OCI-LY7 (cell line): ENCODE measurements at regions not wholly inside any gene's neighbourhood (a gene's known extent, or its start where the extent isn't known, plus 50 kb on each side); places are given as distances from the start of the nearest gene placed in this dataset.
A peak's percentile ranks its signal among the peaks of the same experiment; 100 is the strongest.

Source experiments
- BruUV-seq: library from RNA; stranded (reverse); fragments of 400-500 nt; replicated peaks from 2 replicates; lab custom pipeline; 2021; lab: Mats Ljungman, UMichigan
- CTCF ChIA-PET: fragments of 300-600 bp; sonication (Branson Sonifier 250); formaldehyde crosslinking; loops from one replicate; lab custom pipeline; 2022; ENCODE audit warnings: antibody characterized with exemption; ENCODE audit not compliant: unreplicated experiment; lab: Charles Lee
- POLR2A ChIA-PET: fragments of 300-600 bp; sonication (Branson Sonifier 250); formaldehyde crosslinking; loops from one replicate; lab custom pipeline; 2022; ENCODE audit warnings: antibody characterized with exemption; lab: Charles Lee
- DNase-seq: peaks from one replicate; pipeline ENCODE4 v3.0.0-alpha.2; 2015; ENCODE audit warnings: low spot score
- H2AFZ ChIP-seq: fragments of 200-600 bp; sonication (generic), shearing (Covaris generic); 2 replicates; pipeline ENCODE4 v1.6.1; 2014; ENCODE audit warnings: mild to moderate bottlenecking, antibody characterized with exemption, low read length, moderate library complexity
- H3K27ac ChIP-seq: fragments of 200-600 bp; sonication (generic); 2 replicates; pipeline ENCODE4 v1.5.1; 2014; ENCODE audit warnings: mixed run types, low read depth, mild to moderate bottlenecking, moderate library complexity, low read length, inconsistent platforms; ENCODE audit not compliant: poor library complexity, severe bottlenecking
- H3K36me3 ChIP-seq: fragments of 200-600 bp; sonication (generic); 2 replicates; pipeline ENCODE4 v1.6.1; 2014; ENCODE audit warnings: mild to moderate bottlenecking, antibody characterized with exemption, low read length, moderate library complexity, mixed read lengths; ENCODE audit not compliant: insufficient read depth
- H3K4me1 ChIP-seq: fragments of 200-600 bp; sonication (generic); 2 replicates; pipeline ENCODE4 v1.5.1; 2014; ENCODE audit warnings: mild to moderate bottlenecking, low read length; ENCODE audit not compliant: insufficient read depth, poor library complexity, severe bottlenecking
- H3K4me2 ChIP-seq: fragments of 200-600 bp; sonication (generic); 2 replicates; pipeline ENCODE4 v1.6.1; 2014; ENCODE audit warnings: mild to moderate bottlenecking, low read length
- H3K4me3 ChIP-seq: fragments of 200-600 bp; sonication (generic); 2 replicates; pipeline ENCODE4 v1.5.1; 2014; ENCODE audit warnings: mild to moderate bottlenecking, low read depth, low read length; ENCODE audit not compliant: poor library complexity, severe bottlenecking
- H3K79me2 ChIP-seq: fragments of 200-600 bp; sonication (generic); 2 replicates; pipeline ENCODE4 v1.6.1; 2016; ENCODE audit warnings: low read depth, mild to moderate bottlenecking, low read length, moderate library complexity, mixed read lengths; ENCODE audit not compliant: insufficient read depth
- H3K9me2 ChIP-seq: fragments of 200-600 bp; sonication (generic); 2 replicates; pipeline ENCODE4 v1.6.1; 2016; ENCODE audit warnings: mild to moderate bottlenecking, low read length, mixed read lengths; ENCODE audit not compliant: insufficient read depth
- H3K9me3 ChIP-seq: fragments of 200-600 bp; sonication (generic); 2 replicates; pipeline ENCODE4 v1.6.1; 2014; ENCODE audit warnings: mild to moderate bottlenecking, mixed run types, low read length, mixed read lengths
- H4K20me1 ChIP-seq: fragments of 200-600 bp; sonication (generic); 2 replicates; pipeline ENCODE4 v1.6.1; 2014; ENCODE audit warnings: mild to moderate bottlenecking, antibody characterized with exemption, low read length, moderate library complexity, mixed read lengths; ENCODE audit not compliant: insufficient read depth
- EZH2phosphoT487 ChIP-seq: fragments of 200-600 bp; sonication (generic); IDR thresholded peaks from 2 replicates; pipeline ENCODE4 v1.6.1; 2018; ENCODE audit warnings: low read depth, borderline replicate concordance, mild to moderate bottlenecking, mixed run types, antibody characterized with exemption, low read length, moderate library complexity, mixed read lengths
- intact Hi-C: fragments of 100-400 bp; cut with micrococcal nuclease; formaldehyde crosslinking; loops from one replicate; pipeline ENCODE4 v1.10.0; 2022; ENCODE audit not compliant: unreplicated experiment
- TF ChIP-seq, protein P1 (sequence below): fragments of 200-600 bp; sonication (generic); conservative IDR thresholded peaks from 2 replicates; pipeline ENCODE4 v1.5.1; 2014; ENCODE audit warnings: mild to moderate bottlenecking, antibody characterized with exemption, low read length, moderate library complexity, mixed read lengths

DNA sequence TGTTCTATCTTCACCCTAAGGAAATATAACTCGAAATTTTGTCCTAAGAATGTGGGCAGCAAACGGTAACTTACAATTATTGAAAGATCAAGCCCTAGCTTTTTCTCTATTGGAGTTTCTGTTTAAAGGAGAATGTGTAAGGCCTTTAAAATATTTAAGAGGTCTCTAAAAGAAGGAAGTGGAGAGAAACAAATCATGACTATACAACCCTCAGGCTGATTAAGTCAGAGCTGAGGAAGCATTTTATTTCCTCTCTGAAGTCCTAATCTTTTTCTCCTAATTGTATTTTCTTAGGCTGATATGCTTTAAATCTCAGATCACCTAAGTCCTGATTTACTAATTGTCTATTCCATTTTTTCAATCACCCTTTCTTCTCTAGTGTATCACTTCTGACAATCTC, 1708.8 kb upstream of the C9orf72 start:
- H3K36me3 ChIP-seq, result no peaks in the 10 kb centered on the region
- no peak overlapping the region for H3K4me3 ChIP-seq
- ChIA-PET POLR2A (no interaction called here), CTCF (no interaction called here)
- intact Hi-C loops, result no loop called here
- BruUV-seq, result no TSS peak
- no peaks in the 10 kb centered on the region for H3K9me3 ChIP-seq
- H3K9me2 ChIP-seq, result no peaks in the 10 kb centered on the region
- no peaks in the 10 kb centered on the region for H3K4me1 ChIP-seq
- DNase-seq, result no peak
- H2AFZ ChIP-seq, result no peak overlapping the region
- TF ChIP-seq, protein P1, sequence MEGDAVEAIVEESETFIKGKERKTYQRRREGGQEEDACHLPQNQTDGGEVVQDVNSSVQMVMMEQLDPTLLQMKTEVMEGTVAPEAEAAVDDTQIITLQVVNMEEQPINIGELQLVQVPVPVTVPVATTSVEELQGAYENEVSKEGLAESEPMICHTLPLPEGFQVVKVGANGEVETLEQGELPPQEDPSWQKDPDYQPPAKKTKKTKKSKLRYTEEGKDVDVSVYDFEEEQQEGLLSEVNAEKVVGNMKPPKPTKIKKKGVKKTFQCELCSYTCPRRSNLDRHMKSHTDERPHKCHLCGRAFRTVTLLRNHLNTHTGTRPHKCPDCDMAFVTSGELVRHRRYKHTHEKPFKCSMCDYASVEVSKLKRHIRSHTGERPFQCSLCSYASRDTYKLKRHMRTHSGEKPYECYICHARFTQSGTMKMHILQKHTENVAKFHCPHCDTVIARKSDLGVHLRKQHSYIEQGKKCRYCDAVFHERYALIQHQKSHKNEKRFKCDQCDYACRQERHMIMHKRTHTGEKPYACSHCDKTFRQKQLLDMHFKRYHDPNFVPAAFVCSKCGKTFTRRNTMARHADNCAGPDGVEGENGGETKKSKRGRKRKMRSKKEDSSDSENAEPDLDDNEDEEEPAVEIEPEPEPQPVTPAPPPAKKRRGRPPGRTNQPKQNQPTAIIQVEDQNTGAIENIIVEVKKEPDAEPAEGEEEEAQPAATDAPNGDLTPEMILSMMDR, result no peak
- no peak for TF ChIP-seq EZH2phosphoT487
- no peaks in the 10 kb centered on the region for H3K79me2 ChIP-seq
- no peak overlapping the region for H3K4me2 ChIP-seq
- H4K20me1 ChIP-seq, result no peaks in the 10 kb centered on the region
- H3K27ac ChIP-seq, result no peak overlapping the region

GRCh38 chr9:29285818-29286217, 1712.5 kb upstream of the C9orf72 start:
- Histone ChIP-seq H3K4me1 (no peaks in the 10 kb centered on the region), H3K79me2 (no peaks in the 10 kb centered on the region), H3K9me3 (no peaks in the 10 kb centered on the region), H3K27ac (no peak overlapping the region), H3K9me2 (no peaks in the 10 kb centered on the region), H4K20me1 (no peaks in the 10 kb centered on the region), H2AFZ (no peak overlapping the region), H3K4me3 (no peak overlapping the region), H3K36me3 (no peaks in the 10 kb centered on the region), H3K4me2 (no peak overlapping the region)
- intact Hi-C loops, result no loop called here
- BruUV-seq, result no TSS peak
- no peak for TF ChIP-seq EZH2phosphoT487
- TF ChIP-seq, protein P1, result 0 out of 2 replicates have a peak, but pooled peaks have one; percentile 13
- CTCF ChIA-PET, result no interaction called here
- no peak for DNase-seq
- POLR2A ChIA-PET, result interaction anchor here (0.6 kb wide), 1 partner anchor 606 kb away, joined by 3 read pairs; no protein-coding TSS in a partner anchor

- BruUV-seq, result no TSS peak
- H3K9me3 ChIP-seq, result no peaks in the 10 kb centered on the region
- DNase-seq, result no peak
- no peaks in the 10 kb centered on the region for H3K36me3 ChIP-seq
- no peak overlapping the region for H3K4me2 ChIP-seq
- H3K9me2 ChIP-seq, result no peaks in the 10 kb centered on the region
- TF ChIP-seq EZH2phosphoT487, result no peak
- TF ChIP-seq, protein P1, result no peak
- intact Hi-C loops, result no loop called here
- H3K27ac ChIP-seq, result no peak overlapping the region
- no peak overlapping the region for H3K4me3 ChIP-seq
- ChIA-PET POLR2A (no interaction called here), CTCF (no interaction called here)
- no peaks in the 10 kb centered on the region for H4K20me1 ChIP-seq
- no peaks in the 10 kb centered on the region for H3K79me2 ChIP-seq
- H2AFZ ChIP-seq, result no peak overlapping the region
- no peaks in the 10 kb centered on the region for H3K4me1 ChIP-seq
These were observed 1716.1 kb upstream of the C9orf72 start for GRCh38 chr9:29289365-29289764.
